ENCODE measurements at regions not wholly inside any gene's neighbourhood (a gene's known extent, or its start where the extent isn't known, plus 50 kb on each side); places are given as distances from the start of the nearest gene placed in this dataset.
"Not testable (repeated sequence)": the region's sequence is repeated elsewhere in the genome, so short reads cannot be mapped to it uniquely, and the experiment has no call there.

GRCh38 chrX:108945883-108946523 is 209.6 kb upstream of the IRS4 start:
- no peak overlapping the region for H3K27ac ChIP-seq
- H3K36me3 ChIP-seq (ENCODE audit: low read depth, missing control alignments): no peaks in the 10 kb centered on the region
- intact Hi-C loops (cut with DNase I; ENCODE audit: low total_unique reads): no loop called here
- 64 to 80% methylated on average over 1 to 3 of the region's 3 CpGs for WGBS, 2 donors
- no peaks in the 10 kb centered on the region for H3K27me3 ChIP-seq
- H3K9me3 ChIP-seq: no peaks in the 10 kb centered on the region
- DNase-seq: no peak
- TF ChIP-seq CTCF (IDR thresholded peaks at IDR 0.05): no peak
- no peaks in the 10 kb centered on the region for H3K4me1 ChIP-seq
- H3K4me3 ChIP-seq: no peak overlapping the region

- Histone ChIP-seq H3K27ac (no peak overlapping the region), H3K4me1 (no peaks in the 10 kb centered on the region), H3K4me3 (no peak overlapping the region), H3K36me3 (ENCODE audit: low read depth, missing control alignments) (no peaks in the 10 kb centered on the region), H3K27me3 (no peaks in the 10 kb centered on the region), H3K9me3 (no peaks in the 10 kb centered on the region)
- no peak for TF ChIP-seq CTCF (IDR thresholded peaks at IDR 0.05)
- no peak for TF ChIP-seq POLR2A (IDR thresholded peaks at IDR 0.05)
- no peak for DNase-seq
- intact Hi-C loops (cut with DNase I; ENCODE audit: low total_unique reads): no loop called here
These were observed 178.4 kb upstream of the IRS4 start for GRCh38 chrX:108914791-108915190.

- H3K4me3 ChIP-seq; H3K27ac ChIP-seq; H3K9me3 ChIP-seq; DNase-seq; intact Hi-C loops (cut with DNase I; ENCODE audit: low total_unique reads); H3K4me1 ChIP-seq; H3K36me3 ChIP-seq (ENCODE audit: low read depth, missing control alignments); H3K27me3 ChIP-seq: not testable (repeated sequence)
- 96% methylated on average over 4 of the region's 5 CpGs; no CpG with 5 or more reads in 1 of the 2 donors for WGBS, 2 donors
These were observed 167.5 kb upstream of the IRS4 start for GRCh38 chrX:108903831-108904230.

GRCh38 chrX:108900333-108900732 is 164.0 kb upstream of the IRS4 start:
- Histone ChIP-seq H3K27me3 (no peaks in the 10 kb centered on the region), H3K36me3 (ENCODE audit: low read depth, missing control alignments) (no peaks in the 10 kb centered on the region), H3K4me1 (no peaks in the 10 kb centered on the region), H3K4me3 (no peak overlapping the region), H3K9me3 (no peaks in the 10 kb centered on the region), H3K27ac (no peak overlapping the region)
- TF ChIP-seq POLR2A (IDR thresholded peaks at IDR 0.05) (no peak), CTCF (IDR thresholded peaks at IDR 0.05) (no peak)
- intact Hi-C loops (cut with DNase I; ENCODE audit: low total_unique reads): no loop called here
- WGBS, 2 donors: 68 to 76% methylated on average over 1 of the region's 1 CpG
- DNase-seq: no peak

- H3K4me1 ChIP-seq; H3K27me3 ChIP-seq; intact Hi-C loops (cut with DNase I; ENCODE audit: low total_unique reads); H3K27ac ChIP-seq; H3K4me3 ChIP-seq; DNase-seq; H3K9me3 ChIP-seq; H3K36me3 ChIP-seq (ENCODE audit: low read depth, missing control alignments): not testable (repeated sequence)
These were observed 160.0 kb upstream of the IRS4 start for GRCh38 chrX:108896349-108896748.

GRCh38 chrX:108892501-108892900 is 156.1 kb upstream of the IRS4 start:
- no peak overlapping the region for H3K27ac ChIP-seq
- DNase-seq: no peak
- H3K36me3 ChIP-seq (ENCODE audit: low read depth, missing control alignments): no peaks in the 10 kb centered on the region
- H3K4me1 ChIP-seq: no peaks in the 10 kb centered on the region
- TF ChIP-seq CTCF (IDR thresholded peaks at IDR 0.05) (no peak), POLR2A (IDR thresholded peaks at IDR 0.05) (no peak)
- intact Hi-C loops (cut with DNase I; ENCODE audit: low total_unique reads): no loop called here
- no peaks in the 10 kb centered on the region for H3K9me3 ChIP-seq
- H3K27me3 ChIP-seq: no peaks in the 10 kb centered on the region
- H3K4me3 ChIP-seq: no peak overlapping the region
